ENCODE measurements at regions not wholly inside any gene's neighbourhood (a gene's known extent, or its start where the extent isn't known, plus 50 kb on each side); places are given as distances from the start of the nearest gene placed in this dataset.

DNA sequence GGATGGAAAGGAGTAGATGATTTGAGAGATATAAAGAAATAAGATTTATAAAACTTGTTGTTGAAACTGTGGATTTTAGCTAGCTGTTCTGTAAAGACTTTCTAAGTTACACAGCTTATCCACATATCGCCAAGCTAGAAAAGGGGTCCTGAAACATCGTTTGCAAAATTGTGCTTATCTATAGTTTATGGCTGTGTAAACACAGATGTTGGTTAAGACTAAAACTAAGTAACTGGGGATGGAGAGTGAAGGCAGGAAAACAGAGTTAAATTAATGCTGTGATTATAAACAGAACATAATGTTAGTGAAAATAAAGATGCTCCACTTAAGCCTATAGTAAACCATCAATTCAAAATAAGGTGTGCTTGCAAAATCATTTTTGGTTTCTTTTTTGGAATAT is 311.3 kb upstream of the DDHD1 start:
- Histone ChIP-seq H3K4me1 (ENCODE audit: insufficient read depth, low read length) (no peaks in the 10 kb centered on the region), H3K4me3 (ENCODE audit: low read length) (no peak overlapping the region), H3K36me3 (ENCODE audit: insufficient read depth, low read depth, low read length) (no peaks in the 10 kb centered on the region), H3K9me3 (ENCODE audit: insufficient read depth, low read depth, low read length) (no peaks in the 10 kb centered on the region), H3K9ac (ENCODE audit: low read depth, low read length) (no peak overlapping the region), H3K27ac (ENCODE audit: low read length) (no peak overlapping the region), H3K27me3 (ENCODE audit: insufficient read depth, low read length) (no peaks in the 10 kb centered on the region)

DNA sequence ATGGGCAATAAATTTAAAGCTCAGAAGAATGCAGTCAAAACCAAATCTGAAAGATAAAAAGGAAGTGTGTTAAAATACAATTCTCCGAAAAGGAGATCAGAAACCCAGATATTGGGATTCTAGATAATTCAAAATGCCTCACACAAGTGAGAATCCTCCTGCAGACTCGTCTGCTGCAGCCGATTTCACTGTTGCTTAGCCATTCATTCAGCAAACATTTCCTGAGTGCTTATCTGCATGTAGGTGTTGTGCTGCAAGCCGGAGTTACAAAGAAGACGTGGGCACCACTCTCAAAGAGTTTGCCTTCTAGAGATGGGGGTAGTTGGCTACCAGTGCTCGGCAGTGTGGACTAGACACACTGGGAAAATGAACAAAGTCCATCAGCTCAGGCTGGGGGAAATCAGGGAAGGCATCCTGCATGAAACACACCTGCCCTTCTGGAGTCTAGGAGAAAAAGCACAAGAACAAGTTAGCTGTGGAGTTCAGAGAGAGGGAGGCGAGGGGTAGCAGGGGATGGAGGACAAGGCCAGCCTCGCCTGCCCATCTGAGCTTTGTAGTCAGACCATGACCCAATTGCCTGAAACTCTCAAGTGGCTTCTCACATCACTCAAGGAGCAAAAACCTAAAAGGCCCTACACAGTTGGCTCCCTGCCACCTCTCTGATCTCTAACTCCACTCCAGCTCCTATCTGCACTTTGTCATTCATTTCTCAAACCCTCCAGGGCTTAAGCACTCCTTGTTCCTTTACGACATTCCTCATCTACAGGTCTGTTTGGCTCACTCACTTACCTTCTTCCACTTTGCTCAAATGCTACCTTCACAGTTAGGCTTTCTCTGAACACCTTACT is 310.0 kb upstream of the DDHD1 start:
- Histone ChIP-seq H3K27ac (ENCODE audit: low read length) (no peak overlapping the region), H3K9ac (ENCODE audit: low read depth, low read length) (no peak overlapping the region), H3K27me3 (ENCODE audit: insufficient read depth, low read length) (no peaks in the 10 kb centered on the region), H3K36me3 (ENCODE audit: insufficient read depth, low read depth, low read length) (no peaks in the 10 kb centered on the region), H3K4me3 (ENCODE audit: low read length) (no peak overlapping the region), H3K4me1 (ENCODE audit: insufficient read depth, low read length) (no peaks in the 10 kb centered on the region), H3K9me3 (ENCODE audit: insufficient read depth, low read depth, low read length) (no peaks in the 10 kb centered on the region)

DNA sequence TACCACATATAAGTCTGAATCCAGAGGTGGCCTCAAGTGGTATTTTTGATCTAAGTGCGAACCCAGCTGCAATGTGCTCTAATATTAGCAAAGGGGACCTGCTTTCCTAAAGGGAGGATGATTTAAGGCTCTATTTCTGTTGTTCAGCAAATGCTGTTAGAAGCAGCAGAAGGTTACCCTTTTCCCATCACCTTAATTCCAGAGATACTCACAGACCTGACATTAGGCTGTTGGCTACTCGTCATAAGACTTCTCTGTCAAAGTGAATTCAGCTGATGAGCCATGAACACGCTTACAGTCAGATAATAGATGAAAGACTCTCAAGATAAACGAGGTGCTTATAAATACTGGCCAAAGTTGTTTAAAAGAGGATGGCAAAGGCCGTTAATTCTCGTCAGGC is 308.7 kb upstream of the DDHD1 start:
- H3K36me3 ChIP-seq (ENCODE audit: insufficient read depth, low read depth, low read length) = no peaks in the 10 kb centered on the region
- no peak overlapping the region for H3K9ac ChIP-seq (ENCODE audit: low read depth, low read length)
- H3K9me3 ChIP-seq (ENCODE audit: insufficient read depth, low read depth, low read length) = no peaks in the 10 kb centered on the region
- H3K4me3 ChIP-seq (ENCODE audit: low read length) = no peak overlapping the region
- H3K27ac ChIP-seq (ENCODE audit: low read length) = no peak overlapping the region
- H3K4me1 ChIP-seq (ENCODE audit: insufficient read depth, low read length) = no peaks in the 10 kb centered on the region
- H3K27me3 ChIP-seq (ENCODE audit: insufficient read depth, low read length) = no peaks in the 10 kb centered on the region

DNA sequence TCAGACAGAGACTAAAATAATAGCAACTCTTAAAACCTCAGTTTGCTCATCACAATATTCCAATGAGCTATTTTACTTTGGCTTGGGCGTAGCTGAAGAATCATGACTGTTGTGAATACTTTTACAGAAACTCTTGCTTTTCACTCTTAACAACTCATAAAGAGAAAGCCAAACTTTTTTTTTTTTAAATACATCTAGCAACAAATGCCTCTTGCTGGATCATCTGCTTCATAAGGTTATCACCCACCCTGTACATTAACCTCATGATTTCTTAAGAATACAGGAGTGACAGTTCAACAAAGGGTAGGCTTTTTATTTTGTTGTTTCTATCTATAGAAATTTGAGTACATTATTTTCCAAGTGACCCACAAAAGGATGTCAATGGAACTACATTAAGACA is 307.4 kb upstream of the DDHD1 start:
- Histone ChIP-seq H3K27ac (ENCODE audit: low read length) (no peak overlapping the region), H3K4me1 (ENCODE audit: insufficient read depth, low read length) (no peaks in the 10 kb centered on the region), H3K27me3 (ENCODE audit: insufficient read depth, low read length) (no peaks in the 10 kb centered on the region), H3K4me3 (ENCODE audit: low read length) (no peak overlapping the region), H3K36me3 (ENCODE audit: insufficient read depth, low read depth, low read length) (no peaks in the 10 kb centered on the region), H3K9ac (ENCODE audit: low read depth, low read length) (no peak overlapping the region), H3K9me3 (ENCODE audit: insufficient read depth, low read depth, low read length) (no peaks in the 10 kb centered on the region)

DNA sequence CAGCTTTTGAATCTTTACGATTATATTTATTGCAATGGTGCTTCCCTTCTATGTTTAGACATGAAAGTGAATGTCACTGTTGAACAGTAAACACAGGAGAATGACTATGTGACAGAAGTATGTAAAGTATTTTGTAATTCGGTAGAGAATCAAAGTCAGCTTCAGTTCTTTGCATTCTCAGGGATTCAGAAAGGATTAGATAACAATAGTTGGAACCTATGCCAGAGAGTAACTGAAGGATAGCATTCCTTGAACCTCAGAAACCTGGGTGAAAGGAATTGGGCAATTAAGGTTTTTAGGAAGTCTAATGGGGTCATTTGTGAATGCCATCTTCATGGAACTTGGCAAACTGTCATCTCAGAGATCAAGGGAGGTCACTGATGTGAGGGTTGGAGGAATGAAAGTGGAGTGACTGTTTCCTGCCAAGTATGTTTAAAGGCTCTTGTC is 305.3 kb upstream of the DDHD1 start:
- Histone ChIP-seq H3K36me3 (ENCODE audit: insufficient read depth, low read depth, low read length) (no peaks in the 10 kb centered on the region), H3K4me3 (ENCODE audit: low read length) (no peak overlapping the region), H3K9me3 (ENCODE audit: insufficient read depth, low read depth, low read length) (no peaks in the 10 kb centered on the region), H3K27me3 (ENCODE audit: insufficient read depth, low read length) (no peaks in the 10 kb centered on the region), H3K4me1 (ENCODE audit: insufficient read depth, low read length) (no peaks in the 10 kb centered on the region), H3K9ac (ENCODE audit: low read depth, low read length) (no peak overlapping the region), H3K27ac (ENCODE audit: low read length) (no peak overlapping the region)

DNA sequence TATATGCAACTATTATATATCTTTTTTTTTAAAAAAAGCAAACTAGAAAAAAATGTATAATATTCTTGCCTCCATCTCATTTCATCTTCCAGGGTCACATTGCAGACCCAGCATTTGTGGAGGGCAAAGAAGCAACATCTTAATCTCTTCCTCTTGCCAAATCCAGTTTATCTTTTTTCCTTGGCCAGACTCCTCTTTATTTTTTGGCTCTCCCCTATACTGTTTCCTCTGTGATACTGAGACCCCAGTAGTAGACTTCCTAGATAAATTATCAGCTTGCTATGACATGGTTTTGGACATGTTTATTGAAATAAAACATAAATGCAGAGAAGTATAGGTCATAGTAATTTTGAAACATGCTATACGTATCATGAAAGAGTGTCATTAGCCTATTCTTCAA is 303.8 kb upstream of the DDHD1 start:
- H3K9ac ChIP-seq (ENCODE audit: low read depth, low read length) = no peak overlapping the region
- H3K4me3 ChIP-seq (ENCODE audit: low read length) = no peak overlapping the region
- H3K4me1 ChIP-seq (ENCODE audit: insufficient read depth, low read length) = no peaks in the 10 kb centered on the region
- no peaks in the 10 kb centered on the region for H3K9me3 ChIP-seq (ENCODE audit: insufficient read depth, low read depth, low read length)
- H3K36me3 ChIP-seq (ENCODE audit: insufficient read depth, low read depth, low read length) = no peaks in the 10 kb centered on the region
- H3K27me3 ChIP-seq (ENCODE audit: insufficient read depth, low read length) = no peaks in the 10 kb centered on the region
- no peak overlapping the region for H3K27ac ChIP-seq (ENCODE audit: low read length)

DNA sequence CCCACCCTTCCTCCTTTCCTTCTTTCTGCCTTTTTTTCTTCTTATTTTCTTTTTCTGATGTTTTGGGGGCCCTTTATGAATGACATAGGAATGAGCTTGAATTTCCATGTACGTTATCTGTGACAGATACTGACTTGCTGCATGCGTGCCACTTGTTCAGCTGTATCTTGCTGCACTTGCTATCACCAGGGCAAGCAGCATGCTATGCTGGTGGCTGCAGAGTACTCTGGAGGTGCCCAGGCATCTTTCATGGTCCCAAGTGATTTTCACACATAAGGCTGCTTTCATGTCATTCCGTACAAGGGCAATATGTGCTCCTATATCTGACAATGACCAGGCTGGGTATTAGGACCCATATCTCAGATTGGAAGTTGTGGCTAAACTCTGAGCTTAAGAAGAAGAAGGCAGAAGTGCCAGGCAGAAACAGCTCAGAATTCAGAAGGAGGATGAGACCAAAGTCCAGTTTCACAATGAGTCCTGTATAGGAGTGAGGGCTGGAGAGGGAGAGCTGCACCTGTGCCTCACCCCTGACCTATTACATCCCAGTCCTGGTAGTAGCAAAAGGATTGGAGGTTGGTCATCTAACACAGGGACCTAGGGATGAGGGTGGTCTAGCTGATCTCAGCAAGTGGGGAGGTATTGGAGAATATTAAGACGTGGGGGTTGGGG is 299.0 kb upstream of the DDHD1 start:
- Histone ChIP-seq H3K9ac (ENCODE audit: low read depth, low read length) (no peak overlapping the region), H3K4me1 (ENCODE audit: insufficient read depth, low read length) (0 out of 2 replicates have a peak, but pooled peaks cover 3% of the 10 kb centered on the region), H3K36me3 (ENCODE audit: insufficient read depth, low read depth, low read length) (no peaks in the 10 kb centered on the region), H3K9me3 (ENCODE audit: insufficient read depth, low read depth, low read length) (no peaks in the 10 kb centered on the region), H3K27ac (ENCODE audit: low read length) (no peak overlapping the region), H3K4me3 (ENCODE audit: low read length) (no peak overlapping the region), H3K27me3 (ENCODE audit: insufficient read depth, low read length) (no peaks in the 10 kb centered on the region)

DNA sequence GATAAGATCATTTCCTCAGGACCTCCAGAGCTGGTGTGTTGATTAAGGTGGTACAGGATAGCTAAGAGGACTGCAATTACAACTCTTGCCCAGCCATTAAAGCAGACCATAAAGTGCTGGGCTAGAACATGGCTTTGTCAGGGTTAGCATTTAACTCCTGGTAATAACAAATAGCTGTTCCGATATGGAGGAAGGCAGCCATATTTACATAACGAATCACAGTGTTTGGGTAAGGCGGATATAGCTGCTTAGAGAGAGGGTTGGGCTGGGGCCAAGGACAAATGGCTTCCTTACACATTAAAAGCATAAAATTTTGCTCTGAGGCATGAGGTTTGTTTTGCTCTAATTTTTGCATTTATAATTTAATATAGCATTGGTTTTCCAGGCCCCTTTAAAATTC is 297.7 kb upstream of the DDHD1 start:
- H3K27ac ChIP-seq (ENCODE audit: low read length) = no peak overlapping the region
- H3K4me3 ChIP-seq (ENCODE audit: low read length) = no peak overlapping the region

DNA sequence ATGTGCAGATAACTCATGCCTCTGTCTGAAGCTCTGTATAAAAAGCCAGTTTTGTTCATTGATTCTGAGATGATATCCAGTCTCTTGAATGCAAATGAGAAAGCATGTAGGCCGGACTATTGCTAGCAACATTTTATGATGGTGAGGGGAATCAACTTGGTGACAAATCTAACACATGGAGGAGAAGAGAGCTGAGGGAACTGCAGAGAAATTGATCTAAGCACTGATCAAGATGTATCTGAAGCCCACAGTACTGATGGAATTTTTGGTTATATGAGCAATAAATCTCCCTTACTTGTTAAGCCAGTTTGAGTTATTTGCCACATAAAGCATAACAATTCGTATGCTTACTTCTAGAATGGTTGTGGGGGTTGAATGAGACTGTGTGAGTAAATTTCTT is 295.6 kb upstream of the DDHD1 start:
- H3K36me3 ChIP-seq (ENCODE audit: insufficient read depth, low read depth, low read length) = no peaks in the 10 kb centered on the region
- H3K4me1 ChIP-seq (ENCODE audit: insufficient read depth, low read length) = 0 out of 2 replicates have a peak, but pooled peaks cover 3% of the 10 kb centered on the region
- no peak overlapping the region for H3K4me3 ChIP-seq (ENCODE audit: low read length)
- no peak overlapping the region for H3K27ac ChIP-seq (ENCODE audit: low read length)
- no peaks in the 10 kb centered on the region for H3K27me3 ChIP-seq (ENCODE audit: insufficient read depth, low read length)
- no peak overlapping the region for H3K9ac ChIP-seq (ENCODE audit: low read depth, low read length)
- H3K9me3 ChIP-seq (ENCODE audit: insufficient read depth, low read depth, low read length) = no peaks in the 10 kb centered on the region

More for the DNA sequence above, 297.7 kb upstream of the DDHD1 start:
- 0 out of 2 replicates have a peak, but pooled peaks cover 3% of the 10 kb centered on the region for H3K4me1 ChIP-seq (ENCODE audit: insufficient read depth, low read length)
- H3K36me3 ChIP-seq (ENCODE audit: insufficient read depth, low read depth, low read length) = no peaks in the 10 kb centered on the region
- no peaks in the 10 kb centered on the region for H3K27me3 ChIP-seq (ENCODE audit: insufficient read depth, low read length)
- no peak overlapping the region for H3K9ac ChIP-seq (ENCODE audit: low read depth, low read length)
- no peaks in the 10 kb centered on the region for H3K9me3 ChIP-seq (ENCODE audit: insufficient read depth, low read depth, low read length)

DNA sequence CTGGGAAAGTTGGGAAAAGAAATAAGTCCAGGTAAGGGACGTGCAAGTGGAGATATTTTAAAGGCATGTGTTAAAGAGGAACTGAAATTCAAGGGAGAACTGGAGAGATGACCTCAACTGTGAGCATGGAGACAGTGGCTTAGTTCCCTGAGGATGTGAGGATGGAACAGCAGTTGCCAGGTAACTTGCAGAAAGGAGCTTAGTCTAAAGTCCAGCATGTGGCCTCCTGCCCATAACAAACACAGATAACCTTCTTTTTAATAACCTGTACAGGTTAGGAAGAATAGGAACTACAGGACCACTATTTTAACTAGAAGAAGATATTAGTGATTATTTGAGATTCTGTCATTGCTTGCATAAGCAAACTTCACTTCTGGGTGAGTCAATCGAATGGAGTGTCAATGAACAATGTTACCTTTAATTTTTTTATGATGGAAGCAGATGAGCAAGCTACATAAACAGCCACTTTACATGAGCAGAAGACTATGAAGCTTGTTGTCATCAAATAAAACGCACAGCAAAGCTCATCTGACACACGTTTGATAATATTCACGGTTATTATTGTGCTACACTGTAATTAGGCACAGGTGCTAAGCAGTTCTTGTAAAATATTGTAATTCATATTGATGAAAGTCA is 291.7 kb upstream of the DDHD1 start:
- no peaks in the 10 kb centered on the region for H3K9me3 ChIP-seq (ENCODE audit: insufficient read depth, low read depth, low read length)
- H3K4me3 ChIP-seq (ENCODE audit: low read length) = no peak overlapping the region
- 0 out of 2 replicates have a peak, but pooled peaks cover 3% of the 10 kb centered on the region for H3K4me1 ChIP-seq (ENCODE audit: insufficient read depth, low read length)
- no peak overlapping the region for H3K27ac ChIP-seq (ENCODE audit: low read length)
- H3K9ac ChIP-seq (ENCODE audit: low read depth, low read length) = no peak overlapping the region
- H3K36me3 ChIP-seq (ENCODE audit: insufficient read depth, low read depth, low read length) = no peaks in the 10 kb centered on the region
- H3K27me3 ChIP-seq (ENCODE audit: insufficient read depth, low read length) = no peaks in the 10 kb centered on the region

DNA sequence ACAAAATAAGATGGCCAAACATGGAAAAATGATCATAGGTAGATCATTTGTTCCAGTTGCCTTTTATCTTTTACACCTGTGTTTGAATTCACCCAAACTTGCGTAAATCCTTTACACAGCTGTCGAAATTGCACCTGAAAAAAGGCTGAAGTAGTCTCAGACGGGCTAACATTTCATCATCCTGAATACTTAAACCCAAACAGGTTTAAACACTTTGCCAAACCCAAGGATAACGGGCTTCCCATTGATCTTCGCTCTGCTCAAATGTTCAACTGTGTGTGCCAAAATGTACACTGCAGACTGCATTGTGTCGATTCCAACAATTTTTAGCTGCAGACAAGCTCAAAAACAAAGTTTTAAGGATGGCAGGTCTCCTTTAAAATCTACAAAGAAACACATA is 288.7 kb upstream of the DDHD1 start:
- no peaks in the 10 kb centered on the region for H3K9me3 ChIP-seq (ENCODE audit: insufficient read depth, low read depth, low read length)
- H3K4me1 ChIP-seq (ENCODE audit: insufficient read depth, low read length) = no peaks in the 10 kb centered on the region
- no peak overlapping the region for H3K27ac ChIP-seq (ENCODE audit: low read length)
- no peaks in the 10 kb centered on the region for H3K27me3 ChIP-seq (ENCODE audit: insufficient read depth, low read length)
- H3K36me3 ChIP-seq (ENCODE audit: insufficient read depth, low read depth, low read length) = no peaks in the 10 kb centered on the region
- no peak overlapping the region for H3K9ac ChIP-seq (ENCODE audit: low read depth, low read length)
- H3K4me3 ChIP-seq (ENCODE audit: low read length) = no peak overlapping the region

DNA sequence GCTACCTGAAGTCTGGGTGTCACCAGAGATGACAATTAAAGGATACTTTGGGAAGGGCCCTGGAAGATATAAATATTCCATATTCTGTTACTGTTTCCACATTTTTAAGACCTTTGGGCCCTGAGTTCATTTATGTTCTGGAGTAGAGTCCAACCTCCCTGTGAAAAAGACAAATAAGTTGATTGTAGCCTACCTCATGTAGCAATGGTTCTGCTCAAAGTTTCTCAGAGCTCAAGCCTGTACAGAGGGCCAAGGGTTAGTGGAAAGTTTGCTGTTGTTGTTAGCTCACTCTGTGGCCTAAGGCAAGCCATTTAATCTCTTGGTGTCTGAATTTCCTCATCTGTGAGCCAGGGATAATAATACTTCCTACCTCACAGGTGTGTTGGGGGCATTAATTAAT is 284.7 kb upstream of the DDHD1 start:
- Histone ChIP-seq H3K9ac (ENCODE audit: low read depth, low read length) (no peak overlapping the region), H3K27me3 (ENCODE audit: insufficient read depth, low read length) (no peaks in the 10 kb centered on the region), H3K36me3 (ENCODE audit: insufficient read depth, low read depth, low read length) (no peaks in the 10 kb centered on the region), H3K9me3 (ENCODE audit: insufficient read depth, low read depth, low read length) (no peaks in the 10 kb centered on the region), H3K4me1 (ENCODE audit: insufficient read depth, low read length) (no peaks in the 10 kb centered on the region), H3K4me3 (ENCODE audit: low read length) (no peak overlapping the region), H3K27ac (ENCODE audit: low read length) (no peak overlapping the region)

All from iPS-20b (cell line).